Breast epithelium (tissue), 4 donors: ENCODE measurements at regions not wholly inside any gene's neighbourhood (a gene's known extent, or its start where the extent isn't known, plus 50 kb on each side); places are given as distances from the start of the nearest gene placed in this dataset.

ENCODE experiments used
- DNase-seq, 2 donors: peaks; one replicate each; pipeline ENCODE4 v3.0.0-alpha.2; 2019; ENCODE audit warnings: low spot score in 2 of 2
- H3K27ac ChIP-seq, 2 donors: fragments of 200-600 bp; sonication (generic) in 1 of 2; one replicate each; pipeline ENCODE4 v1.5.1; 2016 to 2019; ENCODE audit warnings: mild to moderate bottlenecking in 1 of 2
- H3K27me3 ChIP-seq, 2 donors: fragments of 200-600 bp; sonication (generic) in 1 of 2; one replicate each; pipeline versions ENCODE4 v1.5.1 to v1.6.0; 2017 to 2019; ENCODE audit warnings: control low read depth in 1 of 2, mild to moderate bottlenecking in 1 of 2
- H3K36me3 ChIP-seq: fragments of 200-600 bp; one replicate; pipeline ENCODE4 v1.5.1; 2019
- H3K4me1 ChIP-seq, 2 donors: fragments of 200-600 bp; sonication (generic); one replicate each; pipeline ENCODE4 v1.5.1; 2016 to 2019; ENCODE audit warnings: control low read depth in 1 of 2
- H3K4me3 ChIP-seq, 3 donors: fragments of 200-600 bp; sonication (generic); 1 replicate in 2 of 3; 2 replicates in 1 of 3; pipeline ENCODE4 v1.5.1; 2016 to 2019; ENCODE audit warnings: mild to moderate bottlenecking in 3 of 3, moderate library complexity in 2 of 3
- H3K9me3 ChIP-seq, 2 donors: fragments of 200-600 bp; sonication (generic) in 1 of 2; one replicate each; pipeline ENCODE4 v1.5.1; 2016 to 2019; ENCODE audit warnings: control low read depth in 1 of 2
- CTCF ChIP-seq, 3 donors: fragments of 450-650 bp; IDR thresholded peaks; one replicate each; pipeline ENCODE4 v1.5.1; 2016 to 2017; ENCODE audit warnings: antibody characterized with exemption in 3 of 3, mild to moderate bottlenecking in 3 of 3, moderate library complexity in 3 of 3
- POLR2A ChIP-seq: fragments of 450-650 bp; IDR thresholded peaks from one replicate; pipeline ENCODE4 v1.6.1; 2016; ENCODE audit warnings: antibody characterized with exemption, mild to moderate bottlenecking, moderate library complexity
- POLR2AphosphoS5 ChIP-seq, 3 donors: sonication (generic); formaldehyde crosslinking; IDR thresholded peaks; one replicate each; pipeline ENCODE4 v1.6.1; 2017; ENCODE audit warnings: antibody characterized with exemption in 3 of 3
- intact Hi-C: fragments of 100-400 bp; cut with DNase I; formaldehyde crosslinking; loops from one replicate; pipeline ENCODE4 v1.15.1; 2023; ENCODE audit warnings: low total_unique reads

GRCh38 chr6:106823732-106824351, 150.7 kb downstream of the CD24 start:
- intact Hi-C loops: no loop called here
- Histone ChIP-seq H3K27ac (peak overlapping the region in 1 of 2 donors; percentile 41), H3K9me3 (no peaks in the 10 kb centered on the region), H3K36me3 (no peaks in the 10 kb centered on the region), H3K4me3 (no peak overlapping the region), H3K27me3 (no peaks in the 10 kb centered on the region), H3K4me1 (no peaks in the 10 kb centered on the region)
- DNase-seq: peak in 1 of 2 donors; percentile 41
- TF ChIP-seq CTCF (IDR thresholded peaks at IDR 0.05): no peak
- no peak for TF ChIP-seq POLR2AphosphoS5 (IDR thresholded peaks at IDR 0.05)
- no peak for TF ChIP-seq POLR2A

- TF ChIP-seq POLR2AphosphoS5 (IDR thresholded peaks at IDR 0.05) (no peak), POLR2A (no peak), CTCF (IDR thresholded peaks at IDR 0.05) (no peak)
- H3K27ac ChIP-seq: no peak overlapping the region
- no peaks in the 10 kb centered on the region for H3K36me3 ChIP-seq
- no peaks in the 10 kb centered on the region for H3K4me1 ChIP-seq
- H3K27me3 ChIP-seq: no peaks in the 10 kb centered on the region
- DNase-seq: no peak
- H3K4me3 ChIP-seq: no peak overlapping the region
- H3K9me3 ChIP-seq: no peaks in the 10 kb centered on the region
- intact Hi-C loops: no loop called here
These were observed 151.5 kb downstream of the CD24 start for GRCh38 chr6:106823058-106823457.

GRCh38 chr6:106820412-106820852, 154.1 kb downstream of the CD24 start:
- no peak overlapping the region for H3K4me3 ChIP-seq
- DNase-seq: no peak
- no peak overlapping the region for H3K27ac ChIP-seq
- no peaks in the 10 kb centered on the region for H3K9me3 ChIP-seq
- TF ChIP-seq POLR2A (no peak), CTCF (IDR thresholded peaks at IDR 0.05) (no peak), POLR2AphosphoS5 (IDR thresholded peaks at IDR 0.05) (no peak)
- H3K27me3 ChIP-seq: no peaks in the 10 kb centered on the region
- no peaks in the 10 kb centered on the region for H3K4me1 ChIP-seq
- no peaks in the 10 kb centered on the region for H3K36me3 ChIP-seq
- intact Hi-C loops: no loop called here

- H3K4me1 ChIP-seq: no peaks in the 10 kb centered on the region
- intact Hi-C loops: no loop called here
- H3K9me3 ChIP-seq: peaks cover 19 to 64% of the 10 kb centered on the region in 2 donors
- DNase-seq: no peak
- no peaks in the 10 kb centered on the region for H3K27me3 ChIP-seq
- H3K27ac ChIP-seq: no peak overlapping the region
- H3K36me3 ChIP-seq: no peaks in the 10 kb centered on the region
- no peak for TF ChIP-seq POLR2AphosphoS5 (IDR thresholded peaks at IDR 0.05)
- no peak overlapping the region for H3K4me3 ChIP-seq
These were observed 163.3 kb downstream of the CD24 start for GRCh38 chr6:106811088-106811686.

- intact Hi-C loops: no loop called here
- TF ChIP-seq POLR2A (no peak), POLR2AphosphoS5 (IDR thresholded peaks at IDR 0.05) (no peak), CTCF (IDR thresholded peaks at IDR 0.05) (no peak)
- DNase-seq: no peak
- Histone ChIP-seq H3K9me3 (peaks cover 19 to 64% of the 10 kb centered on the region in 2 donors), H3K27ac (no peak overlapping the region), H3K4me3 (no peak overlapping the region), H3K4me1 (no peaks in the 10 kb centered on the region), H3K36me3 (no peaks in the 10 kb centered on the region), H3K27me3 (no peaks in the 10 kb centered on the region)
These were observed 165.8 kb downstream of the CD24 start for GRCh38 chr6:106808758-106809157.
